GM21825 (cell line): ENCODE measurements at regions not wholly inside any gene's neighbourhood (a gene's known extent, or its start where the extent isn't known, plus 50 kb on each side); places are given as distances from the start of the nearest gene placed in this dataset.
"Not testable (repeated sequence)": the region's sequence is repeated elsewhere in the genome, so short reads cannot be mapped to it uniquely, and the experiment has no call there.

Experiments used
- ATAC-seq: cut with Tn5 transposase; IDR thresholded peaks from one replicate; pipeline ENCODE4 v1.9.1; 2021; ENCODE audit warnings: mild to moderate bottlenecking, moderate library complexity; ENCODE audit not compliant: unreplicated experiment

GRCh38 chr14:89469210-89470198, 52.5 kb upstream of the FOXN3 start:
- ATAC-seq = no peak

- ATAC-seq = no peak
Measured at GRCh38 chr14:89468566-89468965, 51.5 kb upstream of the FOXN3 start.

GRCh38 chr14:89468030-89468429, 51.0 kb upstream of the FOXN3 start:
- not testable (repeated sequence) for ATAC-seq

- ATAC-seq = no peak
Measured at GRCh38 chr14:89466944-89467343, 49.9 kb upstream of the FOXN3 start.
